Erythroblast (primary cell): ENCODE measurements at regions not wholly inside any gene's neighbourhood (a gene's known extent, or its start where the extent isn't known, plus 50 kb on each side); places are given as distances from the start of the nearest gene placed in this dataset.

Experiments
- GATA1 ChIP-seq: IDR thresholded peaks from 2 replicates; pipeline ENCODE4 v1.6.1; 2011; ENCODE audit warnings: low read depth, mild to moderate bottlenecking, control low read depth, low read length, moderate library complexity
- POLR2A ChIP-seq: IDR thresholded peaks from 2 replicates; pipeline ENCODE4 v1.6.1; 2011; ENCODE audit warnings: mild to moderate bottlenecking, low read length

DNA sequence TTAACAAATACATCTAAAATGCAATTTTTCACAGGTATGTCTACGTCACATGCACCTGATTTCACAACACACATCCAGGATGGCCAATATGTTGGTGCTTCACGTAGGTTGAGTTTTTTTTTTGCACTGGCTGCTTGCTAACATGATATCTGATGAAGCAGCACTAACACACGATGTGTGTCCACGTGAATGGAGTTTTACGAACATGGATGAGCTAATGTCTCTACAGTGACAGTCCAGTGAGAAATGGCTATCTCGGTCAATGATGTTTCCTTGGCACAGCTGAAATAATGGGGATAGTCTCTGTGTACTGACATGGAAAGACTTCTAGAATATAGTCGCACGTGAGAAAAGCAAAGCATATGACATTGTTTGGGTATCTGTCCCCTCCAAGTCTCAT lies 563.9 kb upstream of the ADARB2 start:
- TF ChIP-seq POLR2A = no peak
- TF ChIP-seq GATA1 = no peak
